Lower lobe of right lung (tissue), 2 donors: ENCODE measurements at regions not wholly inside any gene's neighbourhood (a gene's known extent, or its start where the extent isn't known, plus 50 kb on each side); places are given as distances from the start of the nearest gene placed in this dataset.

Experiments
- ATAC-seq, 2 donors: fragments of 200-7000 bp; cut with Tn5 transposase; one replicate each; pipeline ENCODE4 v1.9.1; 2020 to 2022; ENCODE audit warnings: mild to moderate bottlenecking in 2 of 2, moderate library complexity in 2 of 2
- DNase-seq: peaks from one replicate; pipeline ENCODE4 v3.0.0-alpha.2; 2020
- H3K27ac ChIP-seq: fragments of 200-600 bp; one replicate; pipeline ENCODE4 v1.8.0; 2022
- H3K27me3 ChIP-seq: fragments of 200-600 bp; one replicate; pipeline ENCODE4 v1.8.0; 2022; ENCODE audit warnings: low read depth
- H3K36me3 ChIP-seq: fragments of 200-600 bp; one replicate; pipeline ENCODE4 v1.8.0; 2022; ENCODE audit warnings: mild to moderate bottlenecking
- H3K4me1 ChIP-seq: fragments of 200-600 bp; one replicate; pipeline ENCODE4 v1.8.0; 2022
- H3K4me3 ChIP-seq: fragments of 200-600 bp; one replicate; pipeline ENCODE4 v1.8.0; 2022; ENCODE audit warnings: mild to moderate bottlenecking
- H3K9me3 ChIP-seq: fragments of 200-600 bp; one replicate; pipeline ENCODE4 v1.8.0; 2022
- CTCF ChIP-seq: fragments of 200-600 bp; IDR thresholded peaks from one replicate; pipeline ENCODE4 v1.8.0; 2022; ENCODE audit warnings: antibody characterized with exemption, mild to moderate bottlenecking
- intact Hi-C: fragments of 100-400 bp; cut with DNase I; formaldehyde crosslinking; loops from one replicate; pipeline ENCODE4 v1.11.0; 2022
- donor health status: DM: no; HTN: yes; CAD: no; lungs with severe emphysema.

- TF ChIP-seq CTCF: no peak
- H3K4me3 ChIP-seq: no peak overlapping the region
- ATAC-seq (no peak), DNase-seq (no peak)
- H3K27me3 ChIP-seq: no peaks in the 10 kb centered on the region
- H3K36me3 ChIP-seq: no peaks in the 10 kb centered on the region
- no peaks in the 10 kb centered on the region for H3K4me1 ChIP-seq
- intact Hi-C loops: no loop called here
- no peaks in the 10 kb centered on the region for H3K9me3 ChIP-seq
- no peak overlapping the region for H3K27ac ChIP-seq
Observed at GRCh38 chrX:11836284-11836683, 78.2 kb downstream of the MSL3 start.

GRCh38 chrX:11837437-11837836, 79.4 kb downstream of the MSL3 start:
- Histone ChIP-seq H3K4me1 (no peaks in the 10 kb centered on the region), H3K27me3 (no peaks in the 10 kb centered on the region), H3K9me3 (no peaks in the 10 kb centered on the region), H3K36me3 (no peaks in the 10 kb centered on the region), H3K4me3 (no peak overlapping the region), H3K27ac (no peak overlapping the region)
- TF ChIP-seq CTCF: no peak
- ATAC-seq (no peak), DNase-seq (no peak)
- intact Hi-C loops: no loop called here

- ATAC-seq (no peak), DNase-seq (no peak)
- H3K27me3 ChIP-seq: no peaks in the 10 kb centered on the region
- no peaks in the 10 kb centered on the region for H3K4me1 ChIP-seq
- TF ChIP-seq CTCF: no peak
- no peaks in the 10 kb centered on the region for H3K9me3 ChIP-seq
- no peak overlapping the region for H3K4me3 ChIP-seq
- H3K36me3 ChIP-seq: no peaks in the 10 kb centered on the region
- intact Hi-C loops: no loop called here
- no peak overlapping the region for H3K27ac ChIP-seq
Observed at GRCh38 chrX:11864171-11864570, 106.1 kb downstream of the MSL3 start.

GRCh38 chrX:11867610-11868345, 109.7 kb downstream of the MSL3 start:
- Histone ChIP-seq H3K4me1 (no peaks in the 10 kb centered on the region), H3K27me3 (no peaks in the 10 kb centered on the region), H3K27ac (no peak overlapping the region), H3K36me3 (no peaks in the 10 kb centered on the region), H3K9me3 (no peaks in the 10 kb centered on the region), H3K4me3 (no peak overlapping the region)
- TF ChIP-seq CTCF: no peak
- ATAC-seq (no peak), DNase-seq (no peak)
- intact Hi-C loops: no loop called here

- Histone ChIP-seq H3K27ac (no peak overlapping the region), H3K4me1 (no peaks in the 10 kb centered on the region), H3K36me3 (no peaks in the 10 kb centered on the region), H3K4me3 (no peak overlapping the region), H3K27me3 (no peaks in the 10 kb centered on the region), H3K9me3 (no peaks in the 10 kb centered on the region)
- intact Hi-C loops: no loop called here
- ATAC-seq (no peak), DNase-seq (no peak)
- TF ChIP-seq CTCF: no peak
Observed at GRCh38 chrX:11870789-11871188, 112.8 kb downstream of the MSL3 start.
